SK-N-MC (cell line): ENCODE measurements at regions not wholly inside any gene's neighbourhood (a gene's known extent, or its start where the extent isn't known, plus 50 kb on each side); places are given as distances from the start of the nearest gene placed in this dataset.

Experiments used
- EZH2 ChIP-seq: fragments of 200-600 bp; sonication (generic); IDR thresholded peaks from one replicate; pipeline ENCODE4 v1.6.1; 2017; ENCODE audit warnings: antibody characterized with exemption
- FOXP2 ChIP-seq: optimal IDR thresholded peaks from 2 replicates; pipeline ENCODE3; 2011; ENCODE audit warnings: mild to moderate bottlenecking, moderate library complexity; ENCODE audit not compliant: insufficient read depth; ENCODE audit errors: extremely low read length, control extremely low read depth
- POLR2AphosphoS5 ChIP-seq: IDR thresholded peaks from 2 replicates; pipeline ENCODE4 v1.6.1; 2012; ENCODE audit warnings: mild to moderate bottlenecking, low read depth, low read length, borderline replicate concordance

- no peak for TF ChIP-seq POLR2AphosphoS5
- no peak for TF ChIP-seq EZH2
- no peak for TF ChIP-seq FOXP2
These were observed 251.0 kb upstream of the FAR2 start for GRCh38 chr12:28898038-28898437.
